ENCODE measurements at regions not wholly inside any gene's neighbourhood (a gene's known extent, or its start where the extent isn't known, plus 50 kb on each side); places are given as distances from the start of the nearest gene placed in this dataset.
"Not testable (repeated sequence)": the region's sequence is repeated elsewhere in the genome, so short reads cannot be mapped to it uniquely, and the experiment has no call there.

DNA sequence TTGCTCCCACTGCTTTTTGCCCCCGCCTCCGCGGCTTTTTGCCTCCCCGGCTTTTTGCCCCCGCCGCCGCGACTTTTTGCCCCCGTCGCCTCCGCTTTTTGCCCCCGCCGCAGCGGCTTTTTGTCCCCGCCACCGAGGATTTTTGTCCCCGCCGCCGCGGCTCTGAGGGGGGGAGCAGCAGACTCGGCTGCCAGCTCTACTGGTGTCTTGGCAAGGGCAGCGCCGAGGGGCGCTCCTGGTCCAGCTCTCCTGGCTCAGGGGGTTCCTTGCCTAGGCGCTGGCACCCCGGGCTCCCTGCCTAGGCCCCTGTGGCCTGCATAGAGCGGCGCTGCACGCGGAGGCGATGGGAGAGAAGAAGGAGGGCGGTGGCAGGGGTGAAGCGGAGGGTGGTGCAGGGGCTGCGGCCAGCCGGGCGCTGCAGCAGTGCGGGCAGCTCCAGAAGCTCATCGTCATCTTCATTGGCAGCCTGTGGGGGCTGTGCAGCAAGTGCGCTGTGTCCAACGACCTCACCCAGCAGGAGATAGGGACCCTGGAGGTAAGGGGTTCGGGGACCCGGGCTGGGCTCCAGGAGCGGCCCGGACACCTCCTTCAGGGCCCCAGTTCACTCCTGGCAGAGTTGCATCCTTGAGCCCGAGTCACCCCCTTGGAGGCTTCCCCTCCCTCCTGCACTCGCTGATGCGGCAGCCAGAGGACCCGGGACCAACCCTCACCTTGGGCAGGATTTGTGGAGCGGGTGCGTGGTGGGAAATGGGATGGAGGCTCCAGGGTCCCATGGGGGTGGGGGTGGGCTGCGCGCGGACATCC is 642.4 kb downstream of the GOLGA6L6 start:
- H3K27ac ChIP-seq: no peak overlapping the region
- no peaks in the 10 kb centered on the region for H3K4me1 ChIP-seq
- H3K36me3 ChIP-seq: no peaks in the 10 kb centered on the region
- intact Hi-C loops (cut with DNase I; ENCODE audit: low total_unique reads): no loop called here
- TF ChIP-seq, protein P1, sequence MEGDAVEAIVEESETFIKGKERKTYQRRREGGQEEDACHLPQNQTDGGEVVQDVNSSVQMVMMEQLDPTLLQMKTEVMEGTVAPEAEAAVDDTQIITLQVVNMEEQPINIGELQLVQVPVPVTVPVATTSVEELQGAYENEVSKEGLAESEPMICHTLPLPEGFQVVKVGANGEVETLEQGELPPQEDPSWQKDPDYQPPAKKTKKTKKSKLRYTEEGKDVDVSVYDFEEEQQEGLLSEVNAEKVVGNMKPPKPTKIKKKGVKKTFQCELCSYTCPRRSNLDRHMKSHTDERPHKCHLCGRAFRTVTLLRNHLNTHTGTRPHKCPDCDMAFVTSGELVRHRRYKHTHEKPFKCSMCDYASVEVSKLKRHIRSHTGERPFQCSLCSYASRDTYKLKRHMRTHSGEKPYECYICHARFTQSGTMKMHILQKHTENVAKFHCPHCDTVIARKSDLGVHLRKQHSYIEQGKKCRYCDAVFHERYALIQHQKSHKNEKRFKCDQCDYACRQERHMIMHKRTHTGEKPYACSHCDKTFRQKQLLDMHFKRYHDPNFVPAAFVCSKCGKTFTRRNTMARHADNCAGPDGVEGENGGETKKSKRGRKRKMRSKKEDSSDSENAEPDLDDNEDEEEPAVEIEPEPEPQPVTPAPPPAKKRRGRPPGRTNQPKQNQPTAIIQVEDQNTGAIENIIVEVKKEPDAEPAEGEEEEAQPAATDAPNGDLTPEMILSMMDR (IDR thresholded peaks at IDR 0.05): no peak
- no peaks in the 10 kb centered on the region for H3K27me3 ChIP-seq
- H3K4me3 ChIP-seq: no peak overlapping the region
- no peak for DNase-seq
- H3K9me3 ChIP-seq: no peaks in the 10 kb centered on the region

DNA sequence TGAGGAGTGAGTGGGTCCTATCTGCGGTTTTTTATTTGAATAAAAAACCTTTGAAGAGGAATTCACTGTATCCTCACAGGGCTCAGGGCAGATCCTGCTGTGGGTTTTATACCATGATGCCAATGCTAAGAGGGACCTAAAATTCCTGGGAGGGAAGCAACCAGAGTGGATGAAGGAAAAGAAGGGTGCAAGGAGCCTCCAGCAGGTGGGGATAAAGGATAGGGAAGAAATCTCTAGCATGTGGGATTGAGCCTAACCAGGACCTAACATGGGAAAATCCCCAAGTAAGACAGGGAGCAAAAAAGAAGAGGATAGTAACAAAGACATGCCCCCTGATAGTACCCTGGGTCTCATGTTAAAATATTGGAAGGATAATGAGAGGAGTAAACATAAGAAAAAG is 652.8 kb downstream of the GOLGA6L6 start:
- H3K4me3 ChIP-seq; intact Hi-C loops (cut with DNase I; ENCODE audit: low total_unique reads): not testable (repeated sequence)

DNA sequence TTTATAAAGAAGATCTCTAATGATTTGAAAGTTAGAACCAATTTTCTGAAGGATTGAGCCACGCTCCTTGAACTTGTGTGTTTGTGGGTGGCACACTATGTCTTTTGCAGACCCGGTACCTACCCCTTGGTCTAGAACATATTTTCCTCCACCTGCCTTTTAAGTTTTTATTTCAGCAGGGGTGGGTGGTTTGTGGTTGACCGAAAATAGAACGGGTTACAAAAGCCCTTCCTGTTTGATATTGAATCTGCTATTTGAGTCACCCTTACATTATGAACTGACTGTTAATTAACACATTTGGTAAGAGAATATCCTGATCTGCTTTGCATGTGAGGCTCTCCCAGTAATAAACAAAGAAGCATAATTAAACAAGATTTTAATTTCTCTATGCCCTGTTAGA is 697.5 kb downstream of the GOLGA6L6 start:
- H3K4me3 ChIP-seq; H3K27me3 ChIP-seq; H3K9me3 ChIP-seq; H3K36me3 ChIP-seq; intact Hi-C loops (cut with DNase I; ENCODE audit: low total_unique reads); H3K4me1 ChIP-seq; H3K27ac ChIP-seq; DNase-seq: not testable (repeated sequence)

More for the DNA sequence above, 652.8 kb downstream of the GOLGA6L6 start:
- H3K36me3 ChIP-seq, H3K9me3 ChIP-seq, H3K27me3 ChIP-seq, H3K27ac ChIP-seq, DNase-seq, H3K4me1 ChIP-seq: not testable (repeated sequence)

Measured in tibial artery (tissue), 4 donors.